ENCODE measurements at regions not wholly inside any gene's neighbourhood (a gene's known extent, or its start where the extent isn't known, plus 50 kb on each side); places are given as distances from the start of the nearest gene placed in this dataset.
"Not testable (repeated sequence)": the region's sequence is repeated elsewhere in the genome, so short reads cannot be mapped to it uniquely, and the experiment has no call there.

DNA sequence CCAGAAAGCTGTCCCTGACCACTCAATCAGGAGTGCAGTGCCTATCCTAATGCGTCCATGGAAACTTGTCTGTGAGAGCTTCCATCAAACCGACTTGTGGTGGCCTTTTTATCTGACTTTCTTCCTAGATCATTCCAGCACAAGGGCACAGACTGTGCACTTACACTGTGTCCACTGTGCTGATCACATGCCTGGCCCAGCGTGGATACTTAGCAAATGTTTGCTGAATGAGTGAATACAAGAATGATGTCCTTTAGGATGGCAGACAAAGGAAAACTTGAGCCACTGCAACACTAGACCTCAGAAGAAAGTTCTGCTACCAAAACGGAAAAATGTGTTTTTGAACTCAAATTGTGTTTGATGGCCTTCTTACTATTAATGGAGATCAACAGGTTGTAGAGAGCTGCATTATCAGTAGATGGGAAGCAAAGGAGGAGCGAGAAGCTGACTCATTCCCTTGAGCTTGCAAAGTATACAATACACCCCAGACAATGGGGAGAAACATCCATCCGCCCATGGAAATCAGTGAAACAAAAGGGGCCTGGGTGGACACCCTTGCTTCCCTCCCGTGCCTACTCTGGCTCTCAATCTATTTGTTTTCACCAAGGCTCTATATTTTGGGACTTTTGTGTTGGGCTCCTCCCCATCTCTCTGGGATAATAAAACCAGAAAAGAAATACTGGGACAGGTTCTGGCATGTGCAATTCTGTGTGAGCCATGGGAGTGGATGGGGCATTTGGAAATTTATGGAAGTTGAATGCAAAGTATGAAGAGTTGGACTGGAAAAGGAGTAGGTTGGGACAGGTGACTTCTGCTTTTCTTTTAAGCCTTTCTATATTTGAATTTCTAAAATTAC, 76.2 kb upstream of the ZFAND5 start:
- H3K4me3 ChIP-seq (ENCODE audit: low read depth, low read length): no peak overlapping the region
- H3K36me3 ChIP-seq: no peaks in the 10 kb centered on the region
- TF ChIP-seq, protein P1, sequence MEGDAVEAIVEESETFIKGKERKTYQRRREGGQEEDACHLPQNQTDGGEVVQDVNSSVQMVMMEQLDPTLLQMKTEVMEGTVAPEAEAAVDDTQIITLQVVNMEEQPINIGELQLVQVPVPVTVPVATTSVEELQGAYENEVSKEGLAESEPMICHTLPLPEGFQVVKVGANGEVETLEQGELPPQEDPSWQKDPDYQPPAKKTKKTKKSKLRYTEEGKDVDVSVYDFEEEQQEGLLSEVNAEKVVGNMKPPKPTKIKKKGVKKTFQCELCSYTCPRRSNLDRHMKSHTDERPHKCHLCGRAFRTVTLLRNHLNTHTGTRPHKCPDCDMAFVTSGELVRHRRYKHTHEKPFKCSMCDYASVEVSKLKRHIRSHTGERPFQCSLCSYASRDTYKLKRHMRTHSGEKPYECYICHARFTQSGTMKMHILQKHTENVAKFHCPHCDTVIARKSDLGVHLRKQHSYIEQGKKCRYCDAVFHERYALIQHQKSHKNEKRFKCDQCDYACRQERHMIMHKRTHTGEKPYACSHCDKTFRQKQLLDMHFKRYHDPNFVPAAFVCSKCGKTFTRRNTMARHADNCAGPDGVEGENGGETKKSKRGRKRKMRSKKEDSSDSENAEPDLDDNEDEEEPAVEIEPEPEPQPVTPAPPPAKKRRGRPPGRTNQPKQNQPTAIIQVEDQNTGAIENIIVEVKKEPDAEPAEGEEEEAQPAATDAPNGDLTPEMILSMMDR (IDR thresholded peaks at IDR 0.05; ENCODE audit: low read depth, low read length): no peak
- H3K27ac ChIP-seq: no peak overlapping the region
- DNase-seq: no peak
- no peaks in the 10 kb centered on the region for H3K9me3 ChIP-seq (ENCODE audit: severe bottlenecking)
- no peaks in the 10 kb centered on the region for H3K27me3 ChIP-seq (ENCODE audit: insufficient read depth, low read depth, severe bottlenecking)

GRCh38 chr9:72440378-72440777, 75.4 kb upstream of the ZFAND5 start:
- H3K27me3 ChIP-seq (ENCODE audit: insufficient read depth, low read depth, severe bottlenecking): no peaks in the 10 kb centered on the region
- no peak overlapping the region for H3K4me3 ChIP-seq (ENCODE audit: low read depth, low read length)
- no peak for DNase-seq
- no peaks in the 10 kb centered on the region for H3K36me3 ChIP-seq
- no peaks in the 10 kb centered on the region for H3K9me3 ChIP-seq (ENCODE audit: severe bottlenecking)
- no peak overlapping the region for H3K27ac ChIP-seq
- TF ChIP-seq, protein P1 (IDR thresholded peaks at IDR 0.05; ENCODE audit: low read depth, low read length): no peak

- H3K27me3 ChIP-seq (ENCODE audit: insufficient read depth, low read depth, severe bottlenecking); H3K9me3 ChIP-seq (ENCODE audit: severe bottlenecking); H3K36me3 ChIP-seq; H3K27ac ChIP-seq; DNase-seq; H3K4me3 ChIP-seq (ENCODE audit: low read depth, low read length): not testable (repeated sequence)
These were observed 68.7 kb upstream of the ZFAND5 start for GRCh38 chr9:72433616-72434267.

DNA sequence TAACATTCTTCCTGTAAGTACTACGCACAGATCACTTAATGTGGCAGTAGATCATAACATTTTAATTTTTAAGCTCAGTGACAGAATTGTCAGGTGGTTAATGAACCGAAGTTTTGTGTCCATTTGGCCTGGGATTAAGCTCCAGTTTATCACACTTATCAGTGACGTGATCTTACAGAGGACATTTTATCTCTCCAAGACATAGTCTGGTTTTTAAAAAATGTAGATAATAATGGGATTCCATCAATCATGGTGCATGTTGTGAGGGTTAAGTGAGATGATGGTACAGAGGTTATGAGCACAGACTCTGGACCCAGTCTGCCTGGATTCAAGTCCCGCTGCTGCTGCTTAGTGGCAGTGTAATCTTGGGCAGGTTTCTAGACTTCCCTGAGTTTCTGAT, 66.0 kb upstream of the ZFAND5 start:
- Histone ChIP-seq H3K36me3 (no peaks in the 10 kb centered on the region), H3K9me3 (ENCODE audit: severe bottlenecking) (no peaks in the 10 kb centered on the region), H3K4me3 (ENCODE audit: low read depth, low read length) (no peak overlapping the region), H3K27ac (no peak overlapping the region), H3K27me3 (ENCODE audit: insufficient read depth, low read depth, severe bottlenecking) (no peaks in the 10 kb centered on the region)
- TF ChIP-seq, protein P1 (IDR thresholded peaks at IDR 0.05; ENCODE audit: low read depth, low read length): no peak
- no peak for DNase-seq

GRCh38 chr9:72428329-72428728, 63.3 kb upstream of the ZFAND5 start:
- Histone ChIP-seq H3K36me3 (no peaks in the 10 kb centered on the region), H3K4me3 (ENCODE audit: low read depth, low read length) (no peak overlapping the region), H3K27ac (no peak overlapping the region), H3K9me3 (ENCODE audit: severe bottlenecking) (no peaks in the 10 kb centered on the region), H3K27me3 (ENCODE audit: insufficient read depth, low read depth, severe bottlenecking) (no peaks in the 10 kb centered on the region)
- TF ChIP-seq, protein P1 (IDR thresholded peaks at IDR 0.05; ENCODE audit: low read depth, low read length): no peak
- no peak for DNase-seq

DNA sequence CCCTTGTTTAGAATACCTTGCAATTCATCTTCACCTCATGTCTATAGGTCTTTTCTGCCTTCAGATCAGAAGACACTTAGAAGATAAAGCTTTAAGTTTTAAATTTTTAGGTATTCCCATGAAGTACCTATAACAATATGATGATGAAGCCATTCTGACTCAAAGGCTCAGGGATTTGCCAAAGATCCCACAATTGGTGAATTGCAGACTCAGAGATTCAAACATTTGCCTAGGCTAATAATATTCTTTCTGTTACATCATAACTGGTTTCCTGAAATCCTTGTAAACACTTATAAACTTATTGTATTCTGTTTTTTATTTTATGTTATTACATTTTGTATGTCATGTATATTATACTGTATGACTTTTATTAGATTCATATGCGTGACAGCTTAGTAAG, 62.8 kb upstream of the ZFAND5 start:
- H3K4me3 ChIP-seq (ENCODE audit: low read depth, low read length): no peak overlapping the region
- TF ChIP-seq, protein P1 (IDR thresholded peaks at IDR 0.05; ENCODE audit: low read depth, low read length): no peak

More for the DNA sequence above, 62.8 kb upstream of the ZFAND5 start:
- no peaks in the 10 kb centered on the region for H3K9me3 ChIP-seq (ENCODE audit: severe bottlenecking)
- H3K36me3 ChIP-seq: no peaks in the 10 kb centered on the region
- DNase-seq: no peak
- H3K27me3 ChIP-seq (ENCODE audit: insufficient read depth, low read depth, severe bottlenecking): no peaks in the 10 kb centered on the region
- H3K27ac ChIP-seq: no peak overlapping the region
